Caco-2 (cell line): ENCODE measurements at regions not wholly inside any gene's neighbourhood (a gene's known extent, or its start where the extent isn't known, plus 50 kb on each side); places are given as distances from the start of the nearest gene placed in this dataset.
A peak's percentile ranks its signal among the peaks of the same experiment; 100 is the strongest.
"Not testable (repeated sequence)": the region's sequence is repeated elsewhere in the genome, so short reads cannot be mapped to it uniquely, and the experiment has no call there.

Experiments used
- BruUV-seq: library from RNA; stranded (reverse); fragments of 400-500 nt; replicated peaks from 2 replicates; lab custom pipeline; 2021; lab: Mats Ljungman, UMichigan
- CTCF ChIA-PET: fragments of 300-600 bp; sonication (Branson Sonifier 250); formaldehyde crosslinking; loops from one replicate; lab custom pipeline; 2022; ENCODE audit warnings: antibody characterized with exemption; lab: Charles Lee
- POLR2A ChIA-PET: fragments of 300-600 bp; sonication (Branson Sonifier 250); formaldehyde crosslinking; loops from one replicate; lab custom pipeline; 2022; ENCODE audit warnings: antibody characterized with exemption; lab: Charles Lee
- DNase-seq, 2 experiments: peaks; one replicate each; pipeline versions ENCODE4 v3.0.0 to v3.0.0-alpha.2; 2020 to 2022
- H3K27me3 ChIP-seq: replicated peaks from 2 replicates; pipeline ENCODE4 v1.6.0; 2011; ENCODE audit warnings: low read length; ENCODE audit not compliant: control insufficient read depth, insufficient read depth
- H3K36me3 ChIP-seq: 2 replicates; pipeline ENCODE4 v1.5.1; 2011; ENCODE audit warnings: low read length; ENCODE audit not compliant: control insufficient read depth, insufficient read depth
- H3K4me1 ChIP-seq: fragments of 250-450 bp; sonication (Bioruptor Pico); 2 replicates; pipeline ENCODE4 v1.5.1; 2020; ENCODE audit warnings: mild to moderate bottlenecking
- H3K4me3 ChIP-seq: 2 replicates; pipeline ENCODE4 v1.5.1; 2011; ENCODE audit warnings: low read depth, mild to moderate bottlenecking, control low read depth, low read length
- H3K9me3 ChIP-seq: fragments of 250-450 bp; sonication (Bioruptor Pico); 2 replicates; pipeline ENCODE4 v1.5.1; 2020; ENCODE audit warnings: mild to moderate bottlenecking, moderate library complexity
- H3K27ac Mint-ChIP-seq: one replicate; pipeline ENCODE4 v1.8.0; 2022; ENCODE audit warnings: mixed read lengths; ENCODE audit not compliant: unreplicated experiment
- H3K27me3 Mint-ChIP-seq: one replicate; pipeline ENCODE4 v1.8.0; 2022; ENCODE audit warnings: mixed read lengths; ENCODE audit not compliant: insufficient read depth, unreplicated experiment
- H3K36me3 Mint-ChIP-seq: one replicate; pipeline ENCODE4 v1.8.0; 2022; ENCODE audit warnings: mild to moderate bottlenecking, mixed read lengths; ENCODE audit not compliant: insufficient read depth, unreplicated experiment
- H3K4me1 Mint-ChIP-seq: one replicate; pipeline ENCODE4 v1.8.0; 2022; ENCODE audit warnings: low read depth, mixed read lengths; ENCODE audit not compliant: unreplicated experiment
- H3K4me3 Mint-ChIP-seq: one replicate; pipeline ENCODE4 v1.8.0; 2022; ENCODE audit warnings: mild to moderate bottlenecking, moderate library complexity, mixed read lengths; ENCODE audit not compliant: unreplicated experiment
- H3K9me3 Mint-ChIP-seq: one replicate; pipeline ENCODE4 v1.8.0; 2022; ENCODE audit warnings: mixed read lengths; ENCODE audit not compliant: unreplicated experiment
- intact Hi-C: fragments of 100-400 bp; cut with micrococcal nuclease; formaldehyde crosslinking; loops from one replicate; pipeline ENCODE4 v1.10.0; 2022; ENCODE audit not compliant: unreplicated experiment

DNA sequence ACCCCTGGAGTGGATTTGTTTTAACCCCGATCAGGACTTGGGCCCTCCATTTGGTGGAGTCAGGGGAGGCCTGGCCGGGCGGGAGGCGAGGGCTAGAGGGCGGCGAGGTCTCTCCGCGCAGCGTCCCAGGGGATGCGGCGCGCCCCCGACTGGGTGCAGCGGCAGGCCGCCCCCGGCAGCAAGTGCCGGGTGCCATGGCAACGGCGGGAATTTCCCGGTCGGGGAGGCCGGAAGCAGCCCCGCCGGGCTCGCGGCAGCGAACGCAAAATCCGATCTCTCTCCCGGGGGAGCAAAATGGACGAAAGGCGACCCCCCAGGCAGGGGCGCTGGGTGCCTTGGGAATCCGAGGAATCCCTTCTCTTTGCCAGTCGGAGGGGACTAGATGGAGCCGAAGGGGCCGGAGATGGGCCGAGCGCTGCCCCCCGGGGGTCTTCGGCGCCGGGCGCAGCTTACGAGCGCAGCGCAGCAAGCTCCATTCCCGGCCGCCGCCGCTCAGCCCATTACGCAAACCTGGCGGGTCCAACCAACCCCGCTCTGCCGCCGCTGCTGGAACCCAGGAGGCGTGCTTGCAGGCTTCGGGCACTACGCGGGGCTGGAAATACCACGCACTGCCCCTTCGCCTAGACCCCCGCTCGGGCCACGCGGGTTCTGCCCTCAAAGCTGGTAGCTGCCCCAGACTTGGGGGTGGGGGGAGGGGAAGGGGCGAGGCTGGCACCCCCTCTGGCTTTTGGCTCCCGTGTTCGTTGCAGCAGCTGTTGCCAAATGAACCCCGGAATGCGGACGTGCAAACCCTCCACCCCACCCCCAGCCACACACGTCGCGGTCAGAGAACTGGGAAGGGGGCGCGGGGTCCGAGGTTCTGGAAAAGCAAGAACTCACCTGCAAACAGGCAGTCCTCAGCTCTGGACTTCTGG lies 73.7 kb upstream of the NBPF8 start:
- CTCF ChIA-PET, H3K27ac Mint-ChIP-seq, intact Hi-C loops, H3K27me3 ChIP-seq, H3K4me3 Mint-ChIP-seq, BruUV-seq, H3K9me3 ChIP-seq, POLR2A ChIA-PET, H3K36me3 Mint-ChIP-seq, H3K9me3 Mint-ChIP-seq, H3K36me3 ChIP-seq, H3K4me1 Mint-ChIP-seq, H3K4me1 ChIP-seq, H3K27me3 Mint-ChIP-seq: not testable (repeated sequence)
- peak in 1 of 2 experiments; percentile 21 for DNase-seq
- H3K4me3 ChIP-seq, result peak overlapping the region; percentile 28

DNA sequence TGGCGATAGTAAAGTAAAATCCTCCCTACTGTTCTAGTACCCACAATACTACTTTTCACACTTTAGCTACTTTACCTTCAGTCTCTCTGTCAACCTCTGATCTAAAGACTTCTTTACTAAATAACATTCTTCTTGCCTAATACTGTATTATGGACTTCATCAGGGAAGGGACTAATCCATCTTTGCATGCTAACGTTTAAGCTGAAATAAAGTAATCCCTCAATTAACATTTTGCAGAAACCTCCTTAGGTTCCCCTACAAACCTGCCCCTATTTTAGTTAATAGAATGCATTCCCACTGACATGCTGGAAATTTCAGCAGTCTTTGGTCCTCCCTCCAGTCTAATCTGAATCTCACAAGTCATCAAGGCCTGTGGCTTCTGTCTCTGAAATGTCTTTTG lies 99.1 kb upstream of the NBPF8 start:
- intact Hi-C loops, H3K36me3 ChIP-seq, H3K9me3 ChIP-seq, CTCF ChIA-PET, DNase-seq, POLR2A ChIA-PET, H3K4me1 Mint-ChIP-seq, H3K27me3 Mint-ChIP-seq, H3K27me3 ChIP-seq, H3K36me3 Mint-ChIP-seq, H3K4me3 ChIP-seq, BruUV-seq, H3K4me1 ChIP-seq, H3K9me3 Mint-ChIP-seq, H3K4me3 Mint-ChIP-seq, H3K27ac Mint-ChIP-seq: not testable (repeated sequence)

DNA sequence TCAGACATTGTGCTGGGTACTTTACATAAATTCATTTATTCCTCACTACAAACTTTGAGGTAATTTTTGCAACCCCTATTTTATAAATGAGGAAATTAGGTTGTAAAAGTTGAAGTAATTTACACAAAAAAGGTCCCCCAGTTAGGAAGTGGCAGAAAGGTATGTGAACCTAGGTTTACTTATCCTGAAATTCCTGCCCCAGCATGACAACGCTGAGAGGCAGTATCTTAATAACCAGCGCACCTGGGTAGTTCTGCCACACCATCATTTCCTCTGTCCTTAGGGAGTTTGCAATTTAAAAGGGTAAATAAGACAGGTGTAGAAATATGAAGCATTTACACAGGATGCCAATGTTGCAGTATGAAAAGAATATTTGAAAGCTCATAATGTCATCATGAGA lies 102.9 kb upstream of the NBPF8 start:
- DNase-seq, CTCF ChIA-PET, H3K4me1 ChIP-seq, H3K4me1 Mint-ChIP-seq, POLR2A ChIA-PET, H3K36me3 ChIP-seq, H3K27ac Mint-ChIP-seq, H3K4me3 ChIP-seq, H3K27me3 Mint-ChIP-seq, H3K9me3 Mint-ChIP-seq, H3K27me3 ChIP-seq, H3K36me3 Mint-ChIP-seq, H3K9me3 ChIP-seq, BruUV-seq, intact Hi-C loops, H3K4me3 Mint-ChIP-seq: not testable (repeated sequence)

DNA sequence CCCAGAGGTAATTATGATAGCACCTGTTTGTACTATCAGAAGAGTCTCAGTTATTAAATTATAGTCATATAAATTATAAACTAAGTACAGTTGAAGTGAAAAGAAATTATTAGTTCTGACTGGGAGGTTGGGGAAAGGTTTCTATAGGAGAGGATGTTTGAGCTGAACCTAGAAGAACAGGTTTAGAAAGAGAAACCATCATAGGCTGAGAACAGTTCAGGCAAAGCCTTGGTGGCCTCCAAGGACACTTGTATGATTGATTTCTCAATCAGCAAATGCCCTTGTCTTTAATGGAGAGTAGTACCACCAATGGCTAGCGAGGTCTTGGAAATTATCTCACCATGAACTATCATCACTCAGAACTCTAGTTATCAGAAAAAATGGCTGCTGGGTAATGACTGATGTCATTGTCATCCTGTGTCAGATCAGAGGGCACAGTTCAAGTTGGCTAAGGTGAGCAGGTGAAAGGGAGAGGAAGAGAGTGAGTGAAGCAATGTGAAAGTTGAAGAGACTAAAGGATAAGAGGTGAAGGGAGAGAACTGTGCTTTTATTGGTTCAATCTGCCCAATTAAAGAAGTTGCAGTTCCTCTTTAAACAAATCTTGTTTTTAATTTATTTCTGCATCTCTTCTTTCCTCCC lies 105.8 kb upstream of the NBPF8 start:
- H3K36me3 Mint-ChIP-seq, H3K27me3 Mint-ChIP-seq, CTCF ChIA-PET, H3K4me3 Mint-ChIP-seq, H3K4me3 ChIP-seq, POLR2A ChIA-PET, H3K36me3 ChIP-seq, H3K9me3 ChIP-seq, H3K9me3 Mint-ChIP-seq, H3K4me1 Mint-ChIP-seq, DNase-seq, H3K4me1 ChIP-seq, H3K27me3 ChIP-seq, intact Hi-C loops, BruUV-seq, H3K27ac Mint-ChIP-seq: not testable (repeated sequence)

DNA sequence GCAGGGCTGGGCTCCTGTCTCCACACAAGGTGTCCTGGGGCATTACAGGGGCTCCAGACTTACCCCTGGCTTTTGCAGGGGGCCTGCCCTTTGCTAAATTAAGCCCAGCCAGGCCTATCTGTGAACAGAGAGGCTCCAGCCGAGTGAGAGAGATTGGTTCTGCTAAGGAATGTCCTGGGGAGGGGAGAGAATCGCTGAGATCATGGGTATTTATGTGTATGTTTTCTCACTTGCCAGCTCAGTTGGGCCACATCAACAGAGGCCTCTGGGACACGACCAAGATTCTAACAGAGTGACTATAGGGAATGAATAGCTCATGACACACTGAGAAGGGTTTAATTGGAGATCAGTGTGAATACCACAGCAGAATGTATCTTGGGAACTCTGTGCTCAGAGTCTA lies 109.8 kb upstream of the NBPF8 start:
- H3K36me3 Mint-ChIP-seq, H3K4me3 Mint-ChIP-seq, H3K9me3 ChIP-seq, H3K36me3 ChIP-seq, intact Hi-C loops, DNase-seq, BruUV-seq, H3K9me3 Mint-ChIP-seq, CTCF ChIA-PET, H3K27ac Mint-ChIP-seq, H3K4me3 ChIP-seq, H3K27me3 ChIP-seq, H3K4me1 ChIP-seq, H3K4me1 Mint-ChIP-seq, H3K27me3 Mint-ChIP-seq, POLR2A ChIA-PET: not testable (repeated sequence)

DNA sequence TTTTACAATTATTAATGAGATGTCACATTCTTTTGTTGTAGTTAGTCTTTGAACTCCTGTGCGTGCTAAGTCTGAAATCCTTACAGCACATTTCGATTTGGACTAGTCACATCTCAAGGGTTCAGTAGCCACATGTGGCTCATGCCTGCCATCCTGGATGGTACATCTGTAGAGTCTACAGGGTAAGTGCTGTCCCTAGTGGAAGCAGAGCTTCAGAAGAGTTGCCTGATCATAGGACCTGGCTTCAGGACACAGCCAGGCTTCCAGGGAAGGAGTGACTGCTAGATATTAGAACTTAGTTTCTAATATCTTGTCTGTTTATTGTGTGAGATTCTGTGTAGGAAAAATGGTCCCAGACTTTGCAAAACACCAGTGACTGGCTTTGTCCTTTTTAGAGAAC lies 110.5 kb upstream of the NBPF8 start:
- POLR2A ChIA-PET, CTCF ChIA-PET, H3K4me3 Mint-ChIP-seq, BruUV-seq, H3K9me3 Mint-ChIP-seq, H3K27me3 ChIP-seq, H3K4me1 ChIP-seq, H3K27ac Mint-ChIP-seq, H3K9me3 ChIP-seq, H3K4me3 ChIP-seq, H3K4me1 Mint-ChIP-seq, DNase-seq, H3K36me3 Mint-ChIP-seq, intact Hi-C loops, H3K36me3 ChIP-seq, H3K27me3 Mint-ChIP-seq: not testable (repeated sequence)
